GM19455 (cell line): ENCODE measurements at regions not wholly inside any gene's neighbourhood (a gene's known extent, or its start where the extent isn't known, plus 50 kb on each side); places are given as distances from the start of the nearest gene placed in this dataset.

Experiments
- ATAC-seq: cut with Tn5 transposase; IDR thresholded peaks from one replicate; pipeline ENCODE4 v1.9.1; 2021; ENCODE audit not compliant: unreplicated experiment

DNA sequence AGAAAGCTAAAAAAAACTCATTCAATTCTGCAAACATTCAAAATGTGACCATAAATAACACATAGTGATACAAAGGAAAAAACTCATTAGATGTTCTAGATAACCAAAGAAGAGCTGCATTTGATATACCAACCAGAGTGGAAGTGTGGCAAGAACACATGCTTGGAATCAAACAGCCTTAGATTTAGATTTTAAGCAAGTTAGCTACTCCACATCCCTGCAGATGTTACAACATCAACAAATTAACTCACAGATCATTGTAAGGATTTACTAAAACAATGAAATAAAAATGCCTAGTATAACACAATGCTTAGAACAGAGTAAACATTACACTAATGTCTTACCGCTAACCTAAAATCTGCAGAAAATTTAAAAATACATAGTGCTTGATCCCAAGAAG lies 114.0 kb upstream of the AKIP1 start:
- no peak for ATAC-seq

DNA sequence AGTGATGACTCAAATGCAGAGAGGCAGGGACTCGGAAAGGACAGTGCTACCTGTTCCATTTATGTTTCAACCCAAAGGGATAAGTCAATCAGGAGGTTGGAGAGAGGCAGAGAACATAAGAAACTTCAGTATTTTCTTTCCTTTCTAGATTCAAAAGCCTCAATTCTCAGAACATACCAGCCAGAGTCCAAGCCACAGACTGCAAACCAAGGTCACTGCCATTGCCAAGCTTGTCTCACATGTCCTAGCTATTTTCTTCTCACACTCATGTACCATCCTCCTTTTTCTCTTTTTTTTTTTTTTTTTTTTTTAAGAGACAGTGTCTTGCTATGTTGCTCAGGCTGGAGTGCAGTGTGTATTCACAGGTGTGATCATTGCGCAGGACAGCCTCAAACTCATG lies 111.7 kb upstream of the AKIP1 start:
- no peak for ATAC-seq

DNA sequence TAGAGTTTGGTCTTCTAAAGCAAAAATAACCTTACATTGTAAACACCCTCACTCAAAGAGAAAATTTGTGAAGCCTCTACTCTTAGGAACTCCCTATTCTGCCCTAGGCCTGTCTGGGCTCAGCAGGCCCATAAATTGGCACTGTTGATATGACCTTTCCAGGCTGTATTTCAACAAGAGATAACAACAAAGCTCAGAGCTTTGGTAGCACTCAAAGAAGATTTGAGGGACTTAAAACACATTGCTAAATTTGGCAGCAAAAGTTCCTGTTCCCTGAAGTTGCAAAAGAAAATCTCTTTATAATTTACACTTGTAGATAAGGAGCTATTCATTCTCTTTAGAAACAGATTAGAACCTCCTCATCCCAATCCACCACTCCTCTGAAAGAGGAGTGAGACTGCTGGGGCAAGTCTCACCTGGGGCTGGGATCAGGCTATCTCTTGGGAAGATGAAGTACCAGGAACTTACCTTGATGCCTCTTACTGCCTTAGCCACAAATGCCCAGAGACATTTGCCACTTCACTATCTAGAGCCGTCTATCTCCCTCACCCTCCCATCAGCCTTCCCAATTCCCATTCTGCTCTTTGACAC lies 110.4 kb upstream of the AKIP1 start:
- ATAC-seq = no peak

DNA sequence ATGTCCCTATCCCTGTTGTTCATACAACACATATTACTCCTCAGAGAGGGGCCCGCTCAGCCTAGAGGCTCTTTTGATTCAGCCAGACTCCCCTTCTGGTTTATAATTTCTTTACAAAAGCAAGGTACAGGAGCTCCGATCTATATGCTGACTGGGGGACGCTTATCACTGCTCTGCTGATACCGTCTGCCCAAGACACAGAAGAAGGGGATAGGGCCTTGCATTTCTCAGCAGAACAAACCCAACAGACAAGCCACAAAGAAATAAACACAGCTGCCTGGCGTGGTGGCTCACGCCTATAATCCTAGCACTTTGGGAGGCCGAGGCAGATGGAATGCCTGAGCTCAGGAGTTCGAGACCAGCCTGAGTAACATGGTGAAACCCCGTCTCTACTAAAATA lies 109.9 kb upstream of the AKIP1 start:
- no peak for ATAC-seq

DNA sequence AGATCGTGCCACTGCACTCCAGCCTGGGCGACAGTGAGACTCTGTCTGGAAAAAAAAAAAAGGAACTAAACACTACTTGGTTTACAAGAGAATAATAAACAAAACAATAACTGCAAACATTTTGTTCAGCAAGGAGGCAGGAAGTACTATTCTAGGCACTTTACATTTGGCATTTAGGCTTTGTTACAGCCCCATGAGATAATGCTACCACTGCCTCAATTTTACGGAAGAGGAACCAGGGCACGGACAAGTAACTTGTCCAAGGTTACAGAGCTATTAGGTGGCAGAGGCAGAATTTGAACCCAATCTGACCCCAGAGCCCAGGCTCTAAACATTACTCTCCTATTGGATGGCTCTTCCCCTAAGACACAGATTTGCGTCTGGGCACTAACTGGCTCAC lies 108.7 kb upstream of the AKIP1 start:
- ATAC-seq = no peak

DNA sequence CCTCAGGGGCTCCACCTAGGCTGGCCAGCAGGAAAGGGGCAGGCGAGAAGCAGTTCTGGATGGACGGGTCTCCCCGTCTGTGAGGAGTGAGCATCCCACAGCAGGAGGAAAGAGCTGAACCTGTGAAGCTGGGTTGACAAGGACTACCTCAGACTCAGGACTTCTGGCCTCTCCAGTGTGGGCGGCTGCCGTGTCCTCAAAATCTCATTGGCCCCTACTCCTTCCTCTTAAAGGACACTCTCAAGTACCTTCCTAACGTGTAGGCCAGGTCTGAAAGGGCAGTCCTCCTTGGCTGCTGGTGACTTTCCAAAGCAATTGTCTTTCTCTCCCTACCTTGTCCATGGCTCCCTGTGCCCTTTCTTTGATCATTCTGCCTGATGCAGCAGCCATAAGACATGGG lies 107.0 kb upstream of the AKIP1 start:
- ATAC-seq = no peak

DNA sequence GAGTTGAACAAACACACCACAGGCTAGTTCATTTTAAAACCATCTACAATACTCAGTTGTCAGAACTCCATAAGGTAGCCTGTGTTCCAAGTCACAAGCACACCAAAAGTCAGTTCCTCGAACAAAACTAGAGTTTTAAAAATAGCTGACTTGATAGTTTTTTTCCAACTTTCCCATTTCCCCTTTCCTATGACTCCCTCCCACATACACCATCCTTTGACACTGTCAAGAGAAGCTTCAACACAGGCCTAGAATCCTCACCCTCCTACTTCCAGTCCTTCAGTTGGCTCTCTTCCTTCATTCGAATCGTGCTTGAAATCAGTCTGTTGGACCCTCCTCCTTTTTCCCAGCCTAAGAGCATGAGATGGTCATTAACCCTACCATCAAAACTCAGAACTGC lies 105.7 kb upstream of the AKIP1 start:
- ATAC-seq = no peak

DNA sequence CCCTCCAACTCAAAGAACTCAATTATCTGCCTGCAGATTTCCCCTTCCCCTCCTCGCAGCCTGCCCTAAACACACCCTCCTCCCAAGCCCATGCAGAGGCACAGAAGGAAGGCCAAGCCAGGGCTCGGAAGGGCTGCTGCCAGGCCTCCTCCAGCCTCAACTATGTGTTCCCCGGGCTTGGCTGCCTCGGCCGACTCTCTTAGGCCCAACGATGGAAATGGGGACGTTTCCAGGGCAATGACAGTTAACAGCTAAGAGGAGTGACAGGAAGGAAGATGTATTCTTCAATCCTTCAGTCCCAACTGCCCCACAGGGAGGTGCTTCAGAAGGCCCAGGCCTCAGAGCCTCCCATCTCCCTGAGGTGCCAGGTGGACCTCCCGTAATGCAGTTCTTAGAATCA lies 104.0 kb upstream of the AKIP1 start:
- no peak for ATAC-seq

DNA sequence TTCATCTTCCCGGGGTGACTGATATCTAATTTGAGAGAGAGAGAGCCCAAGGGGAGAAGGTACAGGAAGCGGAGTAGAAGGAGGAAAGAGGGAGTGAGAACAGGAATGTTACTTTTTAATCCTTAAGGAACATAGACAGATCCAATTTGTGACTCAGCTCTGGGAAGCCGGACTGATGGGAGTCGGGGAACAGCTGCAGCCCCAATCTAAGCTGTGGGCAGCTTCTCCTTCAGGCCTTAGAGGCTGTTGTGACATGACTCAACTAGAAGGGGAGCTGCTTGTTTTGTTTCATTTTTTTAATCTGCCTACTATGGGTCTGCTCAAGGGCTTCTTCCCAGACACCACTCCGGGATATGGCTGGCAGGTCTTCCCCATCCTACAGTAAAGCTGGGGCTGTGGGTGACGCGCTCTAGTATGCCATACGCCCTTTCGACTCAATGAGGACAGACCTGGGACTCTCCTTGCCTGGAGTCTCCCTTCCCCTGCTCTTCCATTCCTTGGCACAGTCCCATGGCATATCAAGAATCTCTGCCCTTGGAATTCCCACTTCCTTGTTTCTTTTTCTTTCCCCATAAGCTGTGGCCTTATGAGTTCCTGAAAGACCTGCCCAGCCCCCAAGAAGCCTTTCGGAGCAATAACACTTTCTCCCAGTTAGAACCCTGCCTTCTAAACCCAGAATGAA lies 103.3 kb upstream of the AKIP1 start:
- no peak for ATAC-seq

DNA sequence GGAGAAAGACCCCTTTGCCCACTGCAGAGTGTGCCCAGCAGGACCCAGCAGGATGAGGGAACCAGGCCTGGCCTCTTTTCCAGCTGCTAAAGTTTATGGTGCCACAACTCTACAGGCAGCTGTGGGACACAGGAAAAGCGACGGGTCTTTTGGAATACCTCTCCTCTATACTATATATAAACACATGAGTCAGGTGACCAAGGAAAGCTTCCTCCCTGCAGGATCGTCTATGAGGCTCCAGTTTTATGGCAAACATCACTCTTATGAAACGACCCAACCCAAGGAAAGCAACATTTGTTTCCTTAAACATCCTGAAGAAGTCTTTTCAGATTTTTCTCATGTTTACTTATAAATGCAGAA lies 102.8 kb upstream of the AKIP1 start:
- no peak for ATAC-seq

DNA sequence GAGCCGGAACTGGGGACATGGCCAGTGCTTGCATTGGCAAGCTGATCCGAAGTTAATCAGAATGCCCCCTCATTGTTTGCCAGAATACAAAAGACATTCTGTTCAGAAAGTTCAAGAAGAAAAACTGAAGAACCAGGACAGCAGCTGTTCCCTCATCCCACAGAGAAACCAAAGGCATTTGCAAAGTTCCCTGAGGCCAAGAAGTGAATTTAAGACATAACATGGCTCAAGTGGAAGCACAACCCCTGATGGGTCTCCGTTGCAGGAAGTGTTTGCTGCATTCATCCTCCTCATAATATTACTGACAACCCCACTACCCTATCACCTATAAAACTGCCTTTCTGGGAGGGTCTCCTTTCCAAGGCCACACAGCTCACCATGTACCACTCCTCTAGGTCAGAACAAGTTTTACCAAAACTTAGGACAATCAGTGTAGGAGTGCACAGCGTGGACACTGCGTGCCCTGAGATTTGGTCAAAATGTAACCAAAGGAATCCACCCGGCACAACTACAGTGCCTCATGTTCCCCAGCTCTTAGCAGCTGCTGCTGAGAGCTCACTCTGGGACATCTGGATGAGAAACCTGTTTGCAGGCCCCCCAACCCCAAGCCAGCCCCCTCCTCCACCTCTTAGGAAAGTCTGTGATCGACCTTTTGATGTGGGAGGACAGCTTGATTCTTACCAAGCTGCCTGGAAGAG lies 101.6 kb upstream of the AKIP1 start:
- ATAC-seq = no peak

DNA sequence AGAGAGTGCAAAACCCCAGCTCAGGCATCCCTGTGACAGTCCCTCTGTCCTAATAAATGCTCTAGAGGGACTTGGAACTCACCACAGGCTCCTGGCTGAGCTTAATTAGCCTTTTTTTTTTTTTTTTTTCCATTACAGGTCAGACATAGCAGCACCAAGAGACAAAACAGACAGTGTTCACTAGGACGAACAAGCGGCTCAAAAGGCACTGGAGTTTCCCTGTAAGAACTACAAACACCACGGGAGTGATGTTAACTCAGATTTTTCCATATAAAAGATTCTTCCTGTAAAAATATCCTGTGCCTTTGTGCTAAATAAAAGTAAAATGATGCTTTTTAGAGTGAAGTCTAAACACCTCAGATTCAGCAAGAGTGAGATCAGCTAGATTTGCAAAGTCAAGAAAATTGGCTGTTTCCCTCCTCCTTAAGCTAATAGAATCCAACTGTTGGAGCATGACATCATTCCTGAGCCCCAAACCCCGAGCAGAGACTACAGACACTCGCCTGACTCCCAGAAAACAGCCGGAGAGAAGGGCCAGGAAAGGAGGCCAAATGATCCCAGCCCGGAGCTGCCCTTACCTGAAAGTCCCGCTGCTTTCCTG lies 101.0 kb upstream of the AKIP1 start:
- ATAC-seq = no peak

DNA sequence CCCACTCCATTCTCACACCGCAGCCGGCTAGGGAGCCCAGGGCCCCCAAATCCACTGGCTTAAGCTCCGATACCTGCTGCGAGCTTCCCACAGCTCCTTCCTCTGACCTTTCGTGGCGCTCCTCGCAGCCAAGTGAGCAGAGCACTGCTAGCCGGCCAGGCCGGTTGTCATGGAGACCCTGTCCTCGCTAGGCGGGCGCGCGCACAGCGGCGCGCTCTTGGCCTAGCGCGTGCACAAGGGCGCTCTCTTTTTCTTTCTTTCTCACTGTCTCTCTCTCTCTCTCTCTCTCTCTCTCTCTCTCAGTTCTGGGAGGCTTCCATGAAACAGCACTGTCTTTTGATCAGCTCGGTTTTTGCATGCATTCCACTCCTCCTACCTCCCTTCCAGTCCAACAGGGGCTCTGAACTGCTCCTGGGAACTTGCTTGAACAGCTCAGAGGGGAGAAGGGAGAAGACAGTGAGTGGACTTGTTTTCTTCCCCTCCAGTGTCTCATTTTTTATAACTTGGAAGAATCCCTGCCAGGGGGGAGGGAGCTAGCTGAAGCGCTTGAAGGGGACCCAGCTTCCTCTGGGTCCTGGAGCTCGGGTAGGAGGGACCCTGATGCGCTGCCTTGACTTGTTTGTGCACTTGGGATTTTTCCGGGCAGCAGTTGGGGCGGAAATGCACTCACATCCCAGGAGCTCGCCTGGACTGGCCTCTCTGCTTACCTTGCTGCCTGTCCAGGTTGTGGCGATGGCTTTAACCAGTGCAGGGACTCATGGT lies 100.3 kb upstream of the AKIP1 start:
- ATAC-seq = no peak

DNA sequence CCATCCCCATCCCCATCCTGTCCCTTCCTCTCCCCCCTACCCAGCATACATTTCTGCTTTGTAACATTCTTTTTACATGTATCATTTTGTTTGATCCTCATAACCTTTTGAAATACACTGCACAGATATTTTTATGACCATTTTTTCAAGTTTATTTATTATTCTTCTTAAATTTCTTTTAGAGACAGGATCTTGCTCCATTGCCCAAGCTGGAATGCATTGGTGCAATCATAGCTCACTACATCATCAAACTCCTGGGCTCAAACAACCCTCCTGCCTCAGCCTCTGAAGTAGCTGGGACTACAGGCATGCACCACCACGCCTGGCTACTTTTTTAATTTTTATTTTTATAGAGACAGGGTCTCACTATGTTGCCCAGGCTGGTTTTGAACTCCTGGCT lies 99.4 kb upstream of the AKIP1 start:
- no peak for ATAC-seq

DNA sequence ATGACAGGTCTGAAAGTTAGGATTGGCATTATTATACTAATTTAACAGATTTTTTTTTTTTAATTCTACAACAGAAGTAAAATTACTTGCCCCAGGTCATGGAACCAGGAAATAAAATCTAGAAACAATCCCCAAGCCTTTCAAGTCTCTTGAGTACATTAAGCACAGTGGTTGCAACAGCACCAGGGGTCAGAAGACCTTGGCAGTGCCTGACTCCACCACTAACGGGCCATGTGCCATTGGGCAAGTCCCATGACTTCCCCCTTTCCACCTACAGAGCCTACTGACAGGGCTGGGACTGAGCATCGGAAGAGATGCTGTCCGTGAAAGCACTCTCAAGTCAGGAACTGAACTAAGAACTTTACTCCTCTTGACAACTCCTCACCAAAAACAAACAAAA lies 98.6 kb upstream of the AKIP1 start:
- ATAC-seq = no peak

DNA sequence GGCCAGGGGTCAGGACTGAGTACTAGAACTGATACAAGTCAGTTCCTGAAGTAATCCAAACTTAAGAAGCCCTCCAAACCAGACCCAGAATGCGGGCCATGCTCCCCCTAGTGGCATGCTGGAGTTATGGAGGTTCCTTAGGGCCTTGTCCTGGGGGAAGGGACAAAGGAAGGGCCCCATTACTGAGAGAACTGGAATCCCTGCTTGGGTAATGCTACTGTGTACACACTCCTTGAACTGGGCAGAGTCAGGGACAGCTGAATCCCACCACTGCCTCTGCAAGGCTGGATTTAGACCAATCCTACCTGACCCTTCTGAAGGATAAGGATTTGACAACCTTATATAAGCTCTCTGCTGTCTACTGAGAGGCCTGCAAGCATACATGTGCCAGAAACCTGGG lies 97.3 kb upstream of the AKIP1 start:
- ATAC-seq = peak; percentile 82

DNA sequence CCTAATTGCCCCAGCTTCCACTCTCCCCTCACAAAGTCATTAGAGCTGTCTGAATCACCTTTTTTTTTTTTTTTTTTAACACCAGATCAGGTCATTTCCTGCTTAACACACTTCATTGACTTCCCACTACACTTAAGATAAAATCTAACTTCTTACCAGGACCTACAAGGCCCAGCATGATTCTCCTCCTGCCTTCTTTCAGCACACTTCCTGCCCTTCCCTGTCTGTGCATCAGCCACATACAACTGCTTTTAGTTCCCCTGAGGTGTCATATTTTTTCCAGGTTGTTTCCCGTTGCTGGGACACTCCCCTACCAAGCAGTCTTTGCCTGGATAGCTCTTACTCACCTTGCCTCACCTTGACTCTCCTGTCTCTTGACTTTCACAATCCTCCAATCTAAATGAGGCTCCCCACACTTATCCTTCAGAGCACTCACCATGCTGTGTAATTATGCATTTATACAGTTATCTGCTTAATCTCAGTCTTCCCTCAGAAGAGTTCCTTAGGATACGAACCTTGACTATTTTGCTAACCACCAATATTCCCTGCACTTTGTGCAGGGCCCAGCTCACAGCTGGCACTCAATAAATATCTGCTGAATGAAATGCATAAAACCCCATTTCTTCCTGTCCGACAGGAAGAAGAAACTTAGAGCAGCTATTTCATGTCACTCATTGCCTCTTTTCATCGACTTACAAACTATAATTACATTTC lies 96.6 kb upstream of the AKIP1 start:
- ATAC-seq = no peak

DNA sequence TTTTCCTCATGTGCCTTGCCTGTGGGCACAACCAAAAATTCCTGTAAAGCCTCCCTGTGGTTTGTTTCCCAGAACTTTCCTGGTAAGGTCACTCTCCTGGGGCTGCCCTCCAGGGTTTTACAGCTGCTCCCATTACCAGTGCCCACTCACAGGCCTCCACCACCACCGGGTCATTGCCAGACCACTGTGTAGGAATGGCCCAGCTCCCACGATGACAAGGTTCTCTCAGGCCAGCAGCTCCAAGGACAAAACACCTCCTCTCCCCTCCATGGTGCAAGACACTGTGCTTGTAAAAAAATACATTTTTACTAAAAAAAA lies 96.1 kb upstream of the AKIP1 start:
- ATAC-seq = no peak

DNA sequence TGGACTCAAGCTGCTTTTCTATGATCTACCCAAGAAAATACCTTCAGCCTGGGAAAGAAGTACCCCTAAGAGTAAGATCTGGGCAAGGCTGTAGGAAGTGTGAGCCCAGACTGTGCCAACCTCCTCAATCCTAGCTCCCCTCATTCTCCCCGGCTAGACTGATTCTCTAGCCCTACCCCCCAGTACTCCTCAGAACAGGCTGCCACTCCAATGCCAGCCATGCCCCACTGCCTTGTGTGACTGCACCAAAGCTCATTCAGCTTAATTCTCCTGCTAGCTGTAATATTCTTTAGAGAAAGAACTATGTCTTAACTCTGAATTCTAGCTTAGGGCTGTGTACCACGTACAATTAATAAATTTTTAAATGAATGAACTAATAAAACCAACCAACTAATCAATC lies 92.6 kb upstream of the AKIP1 start:
- ATAC-seq = no peak

DNA sequence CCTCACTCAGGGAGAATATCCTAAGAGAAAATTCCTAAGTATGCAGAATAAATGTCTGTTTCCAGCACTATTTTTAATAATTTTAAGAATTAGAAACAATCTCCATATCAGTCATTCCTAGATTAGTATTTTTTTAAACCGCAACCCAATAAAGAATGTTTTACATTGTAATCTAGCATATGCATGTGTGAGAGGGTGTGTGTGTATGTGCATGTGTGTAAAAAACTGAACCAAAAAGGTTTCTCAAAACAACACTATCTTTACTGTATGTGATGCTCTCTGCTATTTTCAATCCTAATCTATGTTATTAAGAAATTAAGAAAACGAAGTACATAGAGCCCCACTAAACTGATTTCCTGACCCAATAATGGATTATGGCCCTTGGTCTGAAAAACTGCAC lies 90.6 kb upstream of the AKIP1 start:
- ATAC-seq = no peak

DNA sequence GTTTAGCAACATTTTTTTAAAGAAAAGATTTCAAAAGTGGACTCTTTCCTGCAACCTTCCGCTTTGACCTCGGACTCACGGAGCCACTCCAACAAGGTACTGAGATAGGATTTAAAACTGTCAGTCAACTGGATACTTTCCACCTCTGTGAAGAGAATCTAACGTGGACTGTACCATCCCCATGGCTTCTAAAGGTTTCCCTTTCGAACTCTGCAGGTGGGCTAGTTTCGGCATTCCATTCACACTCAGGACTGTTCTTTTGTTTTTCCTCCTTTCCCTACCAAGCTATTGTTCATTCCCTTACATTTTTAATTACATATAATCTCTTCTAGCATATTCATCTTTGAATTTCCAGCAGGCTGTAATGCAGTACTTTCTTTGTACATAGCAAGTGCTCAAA lies 88.5 kb upstream of the AKIP1 start:
- ATAC-seq = no peak
